Testis (tissue), 2 donors: ENCODE measurements at regions not wholly inside any gene's neighbourhood (a gene's known extent, or its start where the extent isn't known, plus 50 kb on each side); places are given as distances from the start of the nearest gene placed in this dataset.

Source experiments
- POLR2A ChIP-seq: fragments of 450-650 bp; IDR thresholded peaks from one replicate; pipeline ENCODE4 v1.6.1; 2017; ENCODE audit warnings: antibody characterized with exemption, mild to moderate bottlenecking, moderate library complexity
- TF ChIP-seq, protein P1 (sequence below), 3 experiments: fragments of 450-650 bp in 2 of 3; fragments of 200-600 bp in 1 of 3; sonication (generic) in 1 of 3; IDR thresholded peaks; one replicate each; pipeline ENCODE4 v1.5.1; 2016 to 2019; ENCODE audit warnings: antibody characterized with exemption in 3 of 3, mild to moderate bottlenecking in 2 of 3, moderate library complexity in 1 of 3

DNA sequence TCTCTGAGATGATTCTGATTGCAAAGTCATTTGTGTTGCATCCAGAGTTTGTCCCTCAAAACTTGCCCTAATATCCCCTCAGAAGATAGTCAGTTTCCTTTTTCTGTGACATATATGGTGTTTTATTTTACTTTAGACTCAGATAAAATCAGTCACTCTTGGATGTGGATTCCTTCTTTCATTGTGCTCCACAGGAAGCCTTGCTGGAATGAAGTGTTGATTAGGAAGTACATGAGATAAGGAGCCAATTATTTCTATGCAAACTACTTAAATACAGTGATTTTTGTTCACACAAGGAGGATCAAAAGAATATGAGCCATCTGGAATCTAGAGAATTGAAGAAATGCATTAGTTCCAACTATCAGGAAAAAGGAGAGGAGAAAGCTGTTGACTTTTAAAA is 107.6 kb upstream of the RXFP2 start:
- no peak for TF ChIP-seq POLR2A
- TF ChIP-seq, protein P1, sequence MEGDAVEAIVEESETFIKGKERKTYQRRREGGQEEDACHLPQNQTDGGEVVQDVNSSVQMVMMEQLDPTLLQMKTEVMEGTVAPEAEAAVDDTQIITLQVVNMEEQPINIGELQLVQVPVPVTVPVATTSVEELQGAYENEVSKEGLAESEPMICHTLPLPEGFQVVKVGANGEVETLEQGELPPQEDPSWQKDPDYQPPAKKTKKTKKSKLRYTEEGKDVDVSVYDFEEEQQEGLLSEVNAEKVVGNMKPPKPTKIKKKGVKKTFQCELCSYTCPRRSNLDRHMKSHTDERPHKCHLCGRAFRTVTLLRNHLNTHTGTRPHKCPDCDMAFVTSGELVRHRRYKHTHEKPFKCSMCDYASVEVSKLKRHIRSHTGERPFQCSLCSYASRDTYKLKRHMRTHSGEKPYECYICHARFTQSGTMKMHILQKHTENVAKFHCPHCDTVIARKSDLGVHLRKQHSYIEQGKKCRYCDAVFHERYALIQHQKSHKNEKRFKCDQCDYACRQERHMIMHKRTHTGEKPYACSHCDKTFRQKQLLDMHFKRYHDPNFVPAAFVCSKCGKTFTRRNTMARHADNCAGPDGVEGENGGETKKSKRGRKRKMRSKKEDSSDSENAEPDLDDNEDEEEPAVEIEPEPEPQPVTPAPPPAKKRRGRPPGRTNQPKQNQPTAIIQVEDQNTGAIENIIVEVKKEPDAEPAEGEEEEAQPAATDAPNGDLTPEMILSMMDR (IDR thresholded peaks at IDR 0.05) = no peak
